ENCODE measurements at regions not wholly inside any gene's neighbourhood (a gene's known extent, or its start where the extent isn't known, plus 50 kb on each side); places are given as distances from the start of the nearest gene placed in this dataset.
"Not testable (repeated sequence)": the region's sequence is repeated elsewhere in the genome, so short reads cannot be mapped to it uniquely, and the experiment has no call there.

GRCh38 chr10:30196559-30196958 is 137.2 kb upstream of the JCAD start:
- DNase-seq, result not testable (repeated sequence)

GRCh38 chr10:30192846-30193608 is 133.6 kb upstream of the JCAD start:
- no peak for DNase-seq

GRCh38 chr10:30190577-30191552 is 131.5 kb upstream of the JCAD start:
- DNase-seq, result no peak

- DNase-seq, result no peak
Observed at GRCh38 chr10:30189238-30189580, 129.8 kb upstream of the JCAD start.

- DNase-seq, result no peak
Observed at GRCh38 chr10:30188556-30189237, 129.3 kb upstream of the JCAD start.

- no peak for DNase-seq
Observed at GRCh38 chr10:30188101-30188500, 128.7 kb upstream of the JCAD start.

- no peak for DNase-seq
Observed at GRCh38 chr10:30187010-30187409, 127.6 kb upstream of the JCAD start.

- DNase-seq, result no peak
Observed at GRCh38 chr10:30186371-30186875, 127.0 kb upstream of the JCAD start.

GRCh38 chr10:30185916-30186315 is 126.5 kb upstream of the JCAD start:
- DNase-seq, result no peak

GRCh38 chr10:30185341-30185740 is 126.0 kb upstream of the JCAD start:
- no peak for DNase-seq

GRCh38 chr10:30184397-30185033 is 125.1 kb upstream of the JCAD start:
- DNase-seq, result no peak

- DNase-seq, result no peak
Observed at GRCh38 chr10:30183055-30183402, 123.6 kb upstream of the JCAD start.

GRCh38 chr10:30182191-30183054 is 123.0 kb upstream of the JCAD start:
- DNase-seq, result no peak

- DNase-seq, result no peak
Observed at GRCh38 chr10:30178356-30178964, 119.1 kb upstream of the JCAD start.

- no peak for DNase-seq
Observed at GRCh38 chr10:30176776-30177533, 117.6 kb upstream of the JCAD start.

- DNase-seq, result no peak
Observed at GRCh38 chr10:30176182-30176581, 116.8 kb upstream of the JCAD start.

- DNase-seq, result no peak
Observed at GRCh38 chr10:30172673-30173072, 113.3 kb upstream of the JCAD start.

- DNase-seq, result no peak
Observed at GRCh38 chr10:30172091-30172490, 112.7 kb upstream of the JCAD start.

- DNase-seq, result no peak
Observed at GRCh38 chr10:30171601-30172000, 112.2 kb upstream of the JCAD start.

- no peak for DNase-seq
Observed at GRCh38 chr10:30170814-30171213, 111.4 kb upstream of the JCAD start.

- no peak for DNase-seq
Observed at GRCh38 chr10:30170146-30170545, 110.8 kb upstream of the JCAD start.

Measured in NCI-H2081 (cell line).